GM04503 (cell line): ENCODE measurements at regions not wholly inside any gene's neighbourhood (a gene's known extent, or its start where the extent isn't known, plus 50 kb on each side); places are given as distances from the start of the nearest gene placed in this dataset.
"Not testable (repeated sequence)": the region's sequence is repeated elsewhere in the genome, so short reads cannot be mapped to it uniquely, and the experiment has no call there.

Experiments used
- DNase-seq: peaks from one replicate; pipeline ENCODE4 v3.0.0-alpha.2; 2012; ENCODE audit warnings: low read depth

DNA sequence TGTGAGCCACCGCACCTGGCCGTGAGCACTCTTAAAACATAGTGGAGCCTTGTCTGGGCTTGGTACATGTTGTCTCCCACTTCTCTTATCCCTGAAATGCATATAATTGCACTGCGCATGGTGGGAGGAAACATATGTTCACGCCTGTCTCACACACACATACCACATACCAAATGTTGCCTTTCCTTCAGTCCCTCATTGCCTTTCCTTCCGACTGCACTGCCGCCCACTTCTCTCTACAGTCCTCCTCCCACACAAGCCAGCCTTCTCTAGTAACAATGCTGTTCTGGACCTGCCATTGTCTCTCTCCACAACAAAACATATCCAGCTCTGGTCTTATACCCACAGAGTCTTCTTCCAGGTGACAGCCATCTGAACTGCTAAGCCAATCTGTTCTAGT is 88.3 kb upstream of the PTHLH start:
- no peak for DNase-seq

DNA sequence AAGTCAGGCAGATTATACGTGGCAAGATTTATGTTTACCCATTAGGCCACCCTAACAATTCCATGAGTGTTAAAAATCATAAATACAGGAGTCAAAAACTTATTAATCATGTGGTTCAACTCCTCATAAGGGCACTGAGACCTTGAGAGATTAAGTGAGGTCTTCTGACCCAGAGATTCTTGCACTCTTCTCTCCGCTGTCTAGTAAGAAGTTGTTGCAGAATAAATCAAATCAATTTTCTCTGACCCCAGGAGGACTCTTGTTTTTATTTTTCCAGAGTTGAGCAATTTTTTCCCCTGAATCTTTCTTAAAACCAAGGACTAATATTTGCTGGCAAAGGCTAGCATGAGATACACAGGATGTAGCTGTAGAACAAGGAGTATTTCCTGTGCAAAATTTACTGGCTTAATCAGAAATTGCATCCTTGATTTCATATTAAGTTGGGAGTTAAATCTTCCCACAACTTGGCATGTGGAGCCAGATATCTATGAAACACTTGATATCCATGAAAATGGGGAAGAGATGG is 90.9 kb upstream of the PTHLH start:
- DNase-seq, result no peak

- no peak for DNase-seq
Observed at GRCh38 chr12:28065374-28065773, 92.8 kb upstream of the PTHLH start.

GRCh38 chr12:28065889-28066630 is 93.5 kb upstream of the PTHLH start:
- no peak for DNase-seq

DNA sequence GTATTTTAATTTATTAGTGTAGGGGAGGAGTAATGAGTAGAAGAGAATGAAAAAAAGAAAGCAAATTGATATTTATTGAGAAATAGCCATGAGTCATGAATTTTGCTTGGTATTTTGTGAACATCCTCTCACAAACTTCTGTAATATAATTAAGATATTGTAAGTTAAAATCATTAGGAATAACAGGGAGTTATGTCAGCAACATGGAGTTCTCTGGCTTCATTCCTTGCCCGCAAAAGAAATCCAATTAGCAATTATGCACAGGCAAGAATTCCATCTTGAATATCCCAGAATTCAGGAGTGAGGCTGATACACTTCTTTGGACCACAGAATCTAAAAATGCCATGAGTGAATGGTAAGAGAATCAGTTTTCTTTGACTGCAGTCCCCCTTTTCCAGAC is 94.3 kb upstream of the PTHLH start:
- no peak for DNase-seq

- no peak for DNase-seq
Observed at GRCh38 chr12:28068467-28068866, 95.9 kb upstream of the PTHLH start.

GRCh38 chr12:28079539-28079938 is 107.0 kb upstream of the PTHLH start:
- DNase-seq, result no peak

- no peak for DNase-seq
Observed at GRCh38 chr12:28082096-28082495, 108.2 kb upstream of the CCDC91 start.

GRCh38 chr12:28083840-28084678 is 106.2 kb upstream of the CCDC91 start:
- no peak for DNase-seq

DNA sequence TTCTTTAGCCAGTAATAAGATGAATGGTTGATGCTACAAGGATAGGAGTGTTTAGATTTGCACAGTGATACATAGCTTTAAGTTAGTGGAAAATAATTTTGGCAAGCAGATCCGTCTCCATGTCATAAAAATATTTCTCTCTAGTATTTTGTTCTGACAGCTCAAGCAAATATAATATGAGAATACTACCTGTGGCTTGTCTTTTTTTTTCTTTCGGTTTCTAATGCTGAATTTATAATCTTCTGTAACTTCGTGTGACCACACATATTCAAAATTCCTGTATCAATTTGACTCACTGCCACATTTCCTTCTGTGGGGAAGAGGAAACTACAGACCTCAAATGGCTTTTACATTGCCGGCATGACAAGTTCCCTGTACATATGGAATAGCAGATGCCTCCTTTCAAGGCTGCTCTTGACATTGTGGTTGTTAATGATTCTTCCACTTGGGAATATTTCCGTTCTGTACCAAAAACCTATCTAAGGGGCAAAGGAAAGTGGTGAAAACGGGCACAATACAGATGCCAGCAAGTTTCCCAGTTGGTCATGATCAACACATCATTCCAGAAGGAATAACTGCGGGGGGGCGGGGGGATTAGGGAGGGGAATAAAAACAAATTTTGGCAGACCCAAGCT is 103.6 kb upstream of the CCDC91 start:
- DNase-seq, result no peak

DNA sequence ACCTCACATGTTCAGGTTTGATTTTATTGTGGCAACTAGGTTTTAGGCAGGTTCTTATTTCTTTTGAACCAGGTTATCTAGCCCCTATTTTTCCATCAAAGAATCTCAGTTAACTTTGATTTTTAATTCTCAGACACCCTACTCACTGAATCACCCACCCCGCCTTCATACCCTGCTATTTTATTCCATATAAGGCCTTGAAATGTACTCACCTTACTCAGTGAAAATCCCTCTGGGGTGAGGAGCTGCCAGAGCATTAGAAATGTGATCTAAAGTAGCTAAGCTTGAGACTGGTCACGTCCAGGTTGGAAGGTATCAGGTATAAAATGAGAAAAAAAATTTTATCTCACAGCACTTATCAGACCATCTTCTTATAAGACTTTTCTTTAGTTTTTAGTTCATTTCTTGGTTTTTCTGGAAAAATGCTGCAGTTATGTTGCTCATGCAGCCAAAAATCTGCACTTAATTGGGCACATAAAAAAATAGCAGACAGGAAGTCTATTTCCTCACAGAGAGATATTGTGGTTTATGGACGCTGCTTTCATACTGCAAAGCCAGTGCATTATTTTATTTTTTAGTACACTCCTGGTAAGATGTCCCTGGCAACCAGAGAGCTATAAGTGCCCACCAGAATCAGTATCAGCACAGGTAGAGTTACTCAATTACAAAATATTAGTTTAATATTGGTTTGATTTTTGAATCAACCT is 101.5 kb upstream of the CCDC91 start:
- no peak for DNase-seq

- DNase-seq, result no peak
Observed at GRCh38 chr12:28089338-28089737, 100.9 kb upstream of the CCDC91 start.

DNA sequence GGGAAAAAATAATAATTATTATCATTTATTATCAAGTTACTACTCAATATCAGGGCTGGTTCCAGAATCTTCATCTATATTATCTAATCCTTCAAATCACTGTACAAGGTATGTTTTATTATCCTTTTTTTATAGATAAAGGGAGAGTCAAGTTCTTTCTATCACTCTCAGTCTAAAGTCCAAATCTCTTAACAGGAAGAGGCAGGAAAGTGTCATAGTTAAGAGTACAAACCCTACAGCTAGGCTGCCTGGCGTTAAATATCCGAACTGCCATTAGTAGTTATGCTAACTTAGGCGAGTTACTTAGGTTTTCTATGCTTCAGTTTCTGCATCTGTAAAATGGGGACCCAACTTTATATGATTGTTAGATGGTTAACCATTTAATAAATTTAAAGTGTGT is 99.4 kb upstream of the CCDC91 start:
- DNase-seq, result no peak

DNA sequence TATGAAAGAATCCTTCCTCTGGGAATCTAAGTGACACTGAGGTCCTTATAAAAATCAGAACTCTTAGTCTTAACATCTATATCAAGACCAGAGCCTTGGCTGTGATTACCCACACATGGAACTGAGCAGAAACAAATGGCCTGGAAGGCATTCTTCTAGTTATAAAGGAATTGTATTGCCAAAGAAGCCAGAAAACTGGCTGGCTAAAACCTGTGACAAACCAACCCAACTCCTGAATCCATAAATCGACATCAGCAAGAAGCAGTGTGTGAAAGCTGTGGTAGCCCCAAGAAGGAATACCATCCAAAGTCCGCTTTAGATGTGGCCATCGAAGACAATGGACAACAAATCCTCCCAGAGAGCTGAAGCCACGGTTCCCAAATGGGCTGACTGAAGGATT is 97.9 kb upstream of the CCDC91 start:
- no peak for DNase-seq

DNA sequence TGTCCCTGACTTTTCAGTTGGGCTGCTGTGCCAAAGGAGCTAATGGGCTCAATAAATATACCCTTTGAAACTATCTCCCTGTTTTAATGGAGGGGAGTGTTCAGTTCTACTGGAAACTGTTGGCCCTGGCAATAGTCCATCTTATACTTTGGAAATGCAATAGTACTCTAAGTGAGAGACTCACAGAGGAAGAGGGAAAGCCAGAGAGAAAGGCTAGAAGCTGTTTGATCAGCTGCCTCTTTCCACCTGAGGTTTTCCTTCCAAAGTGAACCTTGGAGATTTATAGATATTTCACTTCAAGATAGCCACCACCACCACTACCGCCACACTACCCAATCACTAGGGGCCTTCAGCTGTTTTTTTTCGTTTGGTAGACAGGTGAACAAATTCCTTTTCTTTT is 93.6 kb upstream of the CCDC91 start:
- DNase-seq, result no peak

GRCh38 chr12:28097221-28097620 is 93.0 kb upstream of the CCDC91 start:
- DNase-seq, result no peak

DNA sequence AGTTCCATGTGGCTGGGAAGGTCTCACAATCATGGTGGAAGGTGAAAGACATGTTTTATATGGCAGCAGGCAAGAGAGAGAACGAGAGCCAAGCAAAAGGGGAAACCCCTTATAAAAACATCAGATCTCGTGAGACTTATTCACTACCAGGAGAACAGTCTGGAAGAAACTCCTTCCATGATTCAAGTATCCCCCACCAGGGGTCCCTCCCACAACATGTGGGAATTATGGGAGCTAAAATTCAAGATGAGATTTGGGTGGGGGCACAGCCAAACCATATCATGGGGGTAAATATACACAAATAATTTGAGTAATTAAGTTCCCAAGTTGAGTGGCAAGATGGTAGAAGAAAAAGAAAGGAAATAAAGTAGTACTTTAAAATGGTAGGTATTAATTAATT is 91.0 kb upstream of the CCDC91 start:
- DNase-seq, result not testable (repeated sequence)

DNA sequence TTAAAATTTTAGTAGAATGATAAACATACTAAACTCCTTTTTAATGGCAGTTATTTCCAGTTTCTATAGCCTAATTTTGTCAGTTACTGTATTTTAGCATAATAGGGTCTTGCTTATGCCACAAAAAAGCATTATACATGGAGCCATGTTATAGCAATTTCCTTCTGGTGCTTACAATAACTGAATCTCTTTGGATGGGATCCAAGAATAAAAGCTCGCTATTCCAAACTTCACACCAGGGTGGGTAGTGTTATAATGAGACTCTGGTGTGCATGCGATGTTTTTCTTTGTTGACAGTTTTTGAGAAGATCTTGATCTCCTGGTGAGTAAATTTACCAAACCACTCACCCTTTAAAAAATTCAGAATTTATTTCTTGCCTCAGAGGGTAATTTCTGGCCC is 90.4 kb upstream of the CCDC91 start:
- no peak for DNase-seq

- no peak for DNase-seq
Observed at GRCh38 chr12:28100717-28101116, 89.5 kb upstream of the CCDC91 start.

- DNase-seq, result no peak
Observed at GRCh38 chr12:28104316-28104715, 85.9 kb upstream of the CCDC91 start.

DNA sequence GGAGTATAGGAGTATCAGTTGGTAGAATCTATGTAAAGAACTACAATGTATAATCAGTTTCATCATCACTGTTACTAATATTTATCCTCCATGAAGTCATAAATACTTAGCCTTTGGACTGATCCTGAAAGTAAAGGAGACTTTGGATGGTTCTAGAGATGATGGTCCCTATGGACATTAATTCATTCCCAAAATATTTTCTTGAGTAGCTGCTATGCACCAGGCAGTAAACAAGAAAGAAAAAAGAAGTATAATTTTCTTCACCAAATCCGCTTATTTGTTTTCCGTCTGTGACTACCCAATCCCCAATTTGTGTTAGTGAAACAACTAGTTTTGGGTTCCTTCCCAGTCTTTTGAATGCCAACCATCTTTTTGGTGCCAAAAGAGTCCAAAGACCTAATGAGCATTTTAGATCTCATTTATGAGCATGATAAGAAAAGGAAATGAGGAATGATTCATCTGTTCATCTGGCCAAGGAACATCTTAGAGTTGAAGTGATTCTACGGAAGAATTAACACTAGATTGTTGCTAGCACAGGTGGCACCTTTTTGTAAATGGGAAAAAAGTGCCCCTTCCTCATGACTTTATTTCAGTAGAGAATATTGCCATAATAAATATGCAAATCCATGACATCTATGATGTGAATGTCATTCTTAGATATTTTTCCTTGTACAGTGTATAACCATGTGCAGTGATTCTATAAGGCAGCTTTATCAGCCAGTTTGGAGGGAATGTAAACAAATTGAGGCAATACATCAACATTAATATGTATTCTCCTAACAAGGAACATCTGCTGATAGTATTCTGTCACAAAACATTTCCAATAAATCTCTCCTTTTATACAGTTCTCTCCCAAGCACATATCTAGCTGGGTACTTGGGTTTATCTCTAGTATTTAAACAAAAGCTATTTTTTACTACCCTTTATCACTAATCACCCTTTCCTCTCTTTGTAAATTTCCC is 85.1 kb upstream of the CCDC91 start:
- DNase-seq, result no peak
